ENCODE measurements at regions not wholly inside any gene's neighbourhood (a gene's known extent, or its start where the extent isn't known, plus 50 kb on each side); places are given as distances from the start of the nearest gene placed in this dataset.

DNA sequence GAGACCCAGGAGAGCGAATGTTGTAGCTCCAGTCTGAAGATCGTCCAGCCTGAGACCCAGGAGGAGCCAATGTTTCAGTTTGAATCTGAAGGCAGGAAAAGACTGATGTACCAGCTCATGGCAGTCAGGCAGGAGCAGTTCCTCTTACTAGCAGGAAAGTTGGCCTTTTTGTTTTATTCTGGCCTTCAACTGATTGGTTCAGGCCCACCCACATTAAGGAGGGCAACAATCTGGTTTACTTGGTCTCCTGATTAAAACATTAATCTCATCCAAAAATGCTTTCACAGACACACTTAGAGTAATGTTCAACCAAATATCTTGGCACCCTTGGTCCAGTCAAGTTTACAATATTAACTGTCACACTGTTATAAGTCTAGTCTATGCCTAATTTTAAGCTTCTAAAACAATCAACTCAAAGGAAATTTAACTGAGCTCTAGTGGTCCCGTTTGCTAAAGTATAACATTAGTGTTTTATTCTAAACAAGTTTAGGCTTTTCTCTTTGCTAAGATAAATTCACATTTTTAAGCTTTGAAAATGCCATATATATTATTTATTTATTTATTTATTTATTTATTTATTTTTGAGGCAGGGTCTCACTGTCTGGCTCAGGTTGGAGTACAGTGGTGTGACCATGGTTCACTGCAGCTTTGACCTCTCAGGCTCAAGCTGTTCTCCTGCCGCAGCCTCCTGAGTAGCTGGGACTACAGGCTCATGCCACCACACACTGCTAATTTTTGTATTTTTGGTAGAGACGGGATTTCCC, 275.5 kb upstream of the SLC35B3 start:
- dilution Hi-C loops (cut with MboI; ENCODE audit: extremely low pct_ligation_motif_present, low sequenced_read_pairs): no loop called here
- ChIA-PET CTCF (no interaction called here), POLR2A (no interaction called here)
- Histone ChIP-seq H3K9me1 (replicated peaks; ENCODE audit: control insufficient read depth, extremely low read depth, insufficient read depth, low read length) (no peaks in the 10 kb centered on the region), H3K4me2 (ENCODE audit: insufficient read depth, low read length) (no peak overlapping the region), H3K79me2 (ENCODE audit: control insufficient read depth, insufficient read depth, low read length) (no peaks in the 10 kb centered on the region), H2AFZ (ENCODE audit: low read depth, low read length) (no peak overlapping the region), H3K4me1 (ENCODE audit: control insufficient read depth, extremely low read depth, insufficient read depth, low read length) (no peaks in the 10 kb centered on the region), H3K9ac (replicated peaks; ENCODE audit: extremely low read depth, insufficient read depth, low read length) (no peak overlapping the region), H3K27ac (ENCODE audit: insufficient read depth, low read depth, low read length) (no peak overlapping the region), H3K4me3 (replicated peaks in 1 of 3; ENCODE audit: insufficient read depth in 1 of 3, low read depth in 1 of 3, low read length in 3 of 3) (no peak overlapping the region), H3K36me3 (ENCODE audit: control insufficient read depth in 2 of 2, extremely low read depth in 1 of 2, insufficient read depth in 2 of 2, low read length in 2 of 2) (no peaks in the 10 kb centered on the region), H4K20me1 (replicated peaks; ENCODE audit: control insufficient read depth, extremely low read depth, insufficient read depth, low read length) (no peaks in the 10 kb centered on the region), H3K27me3 (ENCODE audit: control insufficient read depth in 2 of 2, insufficient read depth in 2 of 2, low read length in 2 of 2) (no peaks in the 10 kb centered on the region), H3K9me3 (replicated peaks; ENCODE audit: control insufficient read depth, insufficient read depth, low read length) (no peaks in the 10 kb centered on the region)
- DNase-seq (ENCODE audit: low read depth, low spot score) (no peak), FAIRE-seq (no peak)
- TF ChIP-seq, protein P1, sequence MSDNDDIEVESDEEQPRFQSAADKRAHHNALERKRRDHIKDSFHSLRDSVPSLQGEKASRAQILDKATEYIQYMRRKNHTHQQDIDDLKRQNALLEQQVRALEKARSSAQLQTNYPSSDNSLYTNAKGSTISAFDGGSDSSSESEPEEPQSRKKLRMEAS (IDR thresholded peaks at IDR 0.05; ENCODE audit: insufficient read depth, insufficient read length): no peak
- TF ChIP-seq FOS (IDR thresholded peaks at IDR 0.05; ENCODE audit: borderline replicate concordance, insufficient read depth, low read length) (no peak), JUN (IDR thresholded peaks at IDR 0.05; ENCODE audit: borderline replicate concordance, insufficient read depth, insufficient read length, low read depth) (no peak), POLR2AphosphoS5 (IDR thresholded peaks at IDR 0.05; ENCODE audit: insufficient read depth, low read depth, low read length) (no peak), GATA2 (IDR thresholded peaks at IDR 0.05; ENCODE audit: insufficient read depth, insufficient read length, low read depth, low read length) (no peak), MYC (IDR thresholded peaks at IDR 0.05; ENCODE audit: low read depth, low read length) (no peak), POLR2A (IDR thresholded peaks at IDR 0.05; ENCODE audit: low read depth, low read length) (no peak), EZH2 (IDR thresholded peaks at IDR 0.05; ENCODE audit: borderline replicate concordance, low read depth, low read length, severe bottlenecking) (no peak)
- TF ChIP-seq, protein P2, sequence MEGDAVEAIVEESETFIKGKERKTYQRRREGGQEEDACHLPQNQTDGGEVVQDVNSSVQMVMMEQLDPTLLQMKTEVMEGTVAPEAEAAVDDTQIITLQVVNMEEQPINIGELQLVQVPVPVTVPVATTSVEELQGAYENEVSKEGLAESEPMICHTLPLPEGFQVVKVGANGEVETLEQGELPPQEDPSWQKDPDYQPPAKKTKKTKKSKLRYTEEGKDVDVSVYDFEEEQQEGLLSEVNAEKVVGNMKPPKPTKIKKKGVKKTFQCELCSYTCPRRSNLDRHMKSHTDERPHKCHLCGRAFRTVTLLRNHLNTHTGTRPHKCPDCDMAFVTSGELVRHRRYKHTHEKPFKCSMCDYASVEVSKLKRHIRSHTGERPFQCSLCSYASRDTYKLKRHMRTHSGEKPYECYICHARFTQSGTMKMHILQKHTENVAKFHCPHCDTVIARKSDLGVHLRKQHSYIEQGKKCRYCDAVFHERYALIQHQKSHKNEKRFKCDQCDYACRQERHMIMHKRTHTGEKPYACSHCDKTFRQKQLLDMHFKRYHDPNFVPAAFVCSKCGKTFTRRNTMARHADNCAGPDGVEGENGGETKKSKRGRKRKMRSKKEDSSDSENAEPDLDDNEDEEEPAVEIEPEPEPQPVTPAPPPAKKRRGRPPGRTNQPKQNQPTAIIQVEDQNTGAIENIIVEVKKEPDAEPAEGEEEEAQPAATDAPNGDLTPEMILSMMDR (IDR thresholded peaks at IDR 0.05; ENCODE audit: extremely low read depth in 1 of 2, insufficient read depth in 1 of 2, low read depth in 1 of 2, low read length in 2 of 2): no peak
- BruUV-seq (replicated peaks): no TSS peak
- intact Hi-C loops (cut with micrococcal nuclease): no loop called here
